Testis (tissue), 2 donors: ENCODE measurements at regions not wholly inside any gene's neighbourhood (a gene's known extent, or its start where the extent isn't known, plus 50 kb on each side); places are given as distances from the start of the nearest gene placed in this dataset.

Experiments
- CTCF ChIP-seq, 3 experiments: fragments of 450-650 bp in 2 of 3; fragments of 200-600 bp in 1 of 3; sonication (generic) in 1 of 3; IDR thresholded peaks; one replicate each; pipeline ENCODE4 v1.5.1; 2016 to 2019; ENCODE audit warnings: antibody characterized with exemption in 3 of 3, mild to moderate bottlenecking in 2 of 3, moderate library complexity in 1 of 3
- POLR2A ChIP-seq: fragments of 450-650 bp; IDR thresholded peaks from one replicate; pipeline ENCODE4 v1.6.1; 2017; ENCODE audit warnings: antibody characterized with exemption, mild to moderate bottlenecking, moderate library complexity

- TF ChIP-seq CTCF (IDR thresholded peaks at IDR 0.05) (no peak), POLR2A (no peak)
These were observed 224.2 kb downstream of the NUP35 start for GRCh38 chr2:183348492-183348891.
